ENCODE measurements at regions not wholly inside any gene's neighbourhood (a gene's known extent, or its start where the extent isn't known, plus 50 kb on each side); places are given as distances from the start of the nearest gene placed in this dataset.

DNA sequence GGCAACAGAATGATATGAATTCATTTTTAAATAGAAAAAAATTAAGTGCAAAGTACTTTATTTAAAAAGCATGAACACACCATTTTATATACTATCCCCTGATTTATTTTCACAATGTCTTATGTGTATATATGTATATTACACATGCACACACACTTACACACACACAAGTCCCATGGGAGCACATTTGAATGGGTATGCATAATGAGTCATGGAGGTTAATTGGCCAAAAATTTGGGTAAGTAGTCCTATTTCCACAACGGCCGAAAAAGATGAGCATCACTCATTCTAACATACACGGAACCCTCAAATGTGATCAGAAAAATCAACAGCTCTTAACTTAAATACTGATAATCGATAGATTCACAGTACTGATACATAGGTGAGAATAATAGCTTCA, 97.4 kb upstream of the NABP1 start:
- TF ChIP-seq, protein P1, sequence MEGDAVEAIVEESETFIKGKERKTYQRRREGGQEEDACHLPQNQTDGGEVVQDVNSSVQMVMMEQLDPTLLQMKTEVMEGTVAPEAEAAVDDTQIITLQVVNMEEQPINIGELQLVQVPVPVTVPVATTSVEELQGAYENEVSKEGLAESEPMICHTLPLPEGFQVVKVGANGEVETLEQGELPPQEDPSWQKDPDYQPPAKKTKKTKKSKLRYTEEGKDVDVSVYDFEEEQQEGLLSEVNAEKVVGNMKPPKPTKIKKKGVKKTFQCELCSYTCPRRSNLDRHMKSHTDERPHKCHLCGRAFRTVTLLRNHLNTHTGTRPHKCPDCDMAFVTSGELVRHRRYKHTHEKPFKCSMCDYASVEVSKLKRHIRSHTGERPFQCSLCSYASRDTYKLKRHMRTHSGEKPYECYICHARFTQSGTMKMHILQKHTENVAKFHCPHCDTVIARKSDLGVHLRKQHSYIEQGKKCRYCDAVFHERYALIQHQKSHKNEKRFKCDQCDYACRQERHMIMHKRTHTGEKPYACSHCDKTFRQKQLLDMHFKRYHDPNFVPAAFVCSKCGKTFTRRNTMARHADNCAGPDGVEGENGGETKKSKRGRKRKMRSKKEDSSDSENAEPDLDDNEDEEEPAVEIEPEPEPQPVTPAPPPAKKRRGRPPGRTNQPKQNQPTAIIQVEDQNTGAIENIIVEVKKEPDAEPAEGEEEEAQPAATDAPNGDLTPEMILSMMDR (IDR thresholded peaks at IDR 0.05), result no peak
- TF ChIP-seq POLR2AphosphoS5 (IDR thresholded peaks at IDR 0.05) (no peak), POLR2A (IDR thresholded peaks at IDR 0.05) (no peak)
- no peak for DNase-seq (ENCODE audit: low spot score in 2 of 2)
- H3K9me3 ChIP-seq, result no peaks in the 10 kb centered on the region
- intact Hi-C loops (cut with DNase I; ENCODE audit: low total_unique reads), result no loop called here
- no peaks in the 10 kb centered on the region for H3K27me3 ChIP-seq
- no peak overlapping the region for H3K27ac ChIP-seq
- H3K36me3 ChIP-seq, result no peaks in the 10 kb centered on the region
- H3K4me3 ChIP-seq, result no peak overlapping the region
- no peaks in the 10 kb centered on the region for H3K4me1 ChIP-seq

DNA sequence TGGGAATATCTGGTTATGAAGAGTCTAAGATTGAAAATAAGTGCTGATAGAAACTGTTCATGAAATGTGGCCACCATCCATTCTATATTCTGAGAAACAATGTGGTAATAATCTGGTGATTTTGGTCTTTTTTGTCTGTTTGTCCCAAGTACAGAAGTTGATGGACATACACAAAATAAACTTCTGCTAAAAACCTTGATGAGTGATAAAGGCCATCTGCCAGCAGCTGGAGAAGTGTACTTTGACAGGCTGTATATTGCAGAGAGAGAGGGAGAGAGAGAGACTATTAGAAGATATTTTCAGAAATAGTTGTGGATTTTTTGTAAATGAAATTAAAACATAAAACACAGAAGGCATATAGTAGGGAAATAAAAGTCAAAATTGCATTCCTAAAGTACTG, 96.9 kb upstream of the NABP1 start:
- no peaks in the 10 kb centered on the region for H3K36me3 ChIP-seq
- no peak for TF ChIP-seq POLR2AphosphoS5 (IDR thresholded peaks at IDR 0.05)
- no peak for TF ChIP-seq POLR2A (IDR thresholded peaks at IDR 0.05)
- TF ChIP-seq, protein P1 (IDR thresholded peaks at IDR 0.05), result no peak
- no peaks in the 10 kb centered on the region for H3K27me3 ChIP-seq
- no peak overlapping the region for H3K27ac ChIP-seq
- H3K4me1 ChIP-seq, result no peaks in the 10 kb centered on the region
- H3K4me3 ChIP-seq, result no peak overlapping the region
- DNase-seq (ENCODE audit: low spot score in 2 of 2), result no peak
- no peaks in the 10 kb centered on the region for H3K9me3 ChIP-seq
- intact Hi-C loops (cut with DNase I; ENCODE audit: low total_unique reads), result no loop called here

DNA sequence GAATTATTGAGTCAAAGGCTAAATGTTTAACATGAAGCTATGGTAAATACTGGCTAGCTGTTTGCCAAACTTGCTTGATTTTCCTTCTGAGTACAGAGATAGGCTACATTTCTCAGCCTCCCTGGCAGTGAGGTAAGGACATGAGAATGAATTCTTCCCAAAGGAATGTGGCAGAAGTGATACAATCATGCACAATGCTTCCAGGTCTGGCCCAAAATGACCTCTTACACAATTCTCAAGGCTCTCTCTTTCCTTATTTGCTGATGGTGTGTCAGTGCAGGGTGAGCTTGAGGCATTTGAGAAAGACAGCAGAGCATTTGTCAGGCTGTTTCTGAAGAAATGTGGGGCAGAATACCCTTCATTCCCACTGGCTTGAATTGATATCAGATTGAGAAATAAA, 95.6 kb upstream of the NABP1 start:
- H3K36me3 ChIP-seq, result no peaks in the 10 kb centered on the region
- no peaks in the 10 kb centered on the region for H3K27me3 ChIP-seq
- H3K4me3 ChIP-seq, result no peak overlapping the region
- intact Hi-C loops (cut with DNase I; ENCODE audit: low total_unique reads), result no loop called here
- H3K27ac ChIP-seq, result no peak overlapping the region
- H3K4me1 ChIP-seq, result no peaks in the 10 kb centered on the region
- DNase-seq (ENCODE audit: low spot score in 2 of 2), result no peak
- TF ChIP-seq POLR2A (IDR thresholded peaks at IDR 0.05) (no peak), POLR2AphosphoS5 (IDR thresholded peaks at IDR 0.05) (peak in 1 of 3 donors; percentile 17)
- no peaks in the 10 kb centered on the region for H3K9me3 ChIP-seq

- TF ChIP-seq POLR2A (IDR thresholded peaks at IDR 0.05), result no peak
- TF ChIP-seq, protein P1 (IDR thresholded peaks at IDR 0.05), result no peak
- Histone ChIP-seq H3K9me3 (peaks cover 0 to 5% of the 10 kb centered on the region in 2 donors), H3K27ac (no peak overlapping the region), H3K36me3 (no peaks in the 10 kb centered on the region), H3K27me3 (no peaks in the 10 kb centered on the region), H3K4me1 (no peaks in the 10 kb centered on the region), H3K4me3 (no peak overlapping the region)
- intact Hi-C loops (cut with DNase I; ENCODE audit: low total_unique reads), result no loop called here
- DNase-seq (ENCODE audit: low spot score in 2 of 2), result no peak
Observed at GRCh38 chr2:191591025-191591424, 86.9 kb upstream of the NABP1 start.

- Histone ChIP-seq H3K36me3 (no peaks in the 10 kb centered on the region), H3K4me1 (no peaks in the 10 kb centered on the region), H3K4me3 (no peak overlapping the region), H3K27me3 (no peaks in the 10 kb centered on the region), H3K9me3 (peaks cover 0 to 5% of the 10 kb centered on the region in 2 donors), H3K27ac (peak overlapping the region in 1 of 2 donors; percentile 74)
- intact Hi-C loops (cut with DNase I; ENCODE audit: low total_unique reads), result no loop called here
- TF ChIP-seq POLR2A (IDR thresholded peaks at IDR 0.05) (no peak), POLR2AphosphoS5 (IDR thresholded peaks at IDR 0.05) (no peak)
- TF ChIP-seq, protein P1 (IDR thresholded peaks at IDR 0.05), result no peak
- peak in 1 of 2 donors; percentile 75 for DNase-seq (ENCODE audit: low spot score in 2 of 2)
Observed at GRCh38 chr2:191593622-191594385, 84.1 kb upstream of the NABP1 start.
